IMR-90 (cell line): ENCODE measurements at regions not wholly inside any gene's neighbourhood (a gene's known extent, or its start where the extent isn't known, plus 50 kb on each side); places are given as distances from the start of the nearest gene placed in this dataset.

Experiments
- BHLHE40 ChIP-seq: fragments of 150-350 bp; IDR thresholded peaks from 2 replicates; pipeline ENCODE4 v1.6.1; 2016; ENCODE audit warnings: mild to moderate bottlenecking, low read depth, low read length
- CEBPB ChIP-seq: IDR thresholded peaks from 2 replicates; pipeline ENCODE4 v1.6.1; 2012; ENCODE audit warnings: low read depth, low read length, improper control_type of control experiment
- FOS ChIP-seq: fragments of 150-350 bp; IDR thresholded peaks from 2 replicates; pipeline ENCODE4 v1.6.1; 2016; ENCODE audit warnings: low read depth, low read length
- MAFK ChIP-seq: IDR thresholded peaks from 2 replicates; pipeline ENCODE4 v1.6.1; 2012; ENCODE audit warnings: low read depth, low read length, improper control_type of control experiment
- MAZ ChIP-seq: IDR thresholded peaks from 2 replicates; pipeline ENCODE4 v1.6.1; 2012; ENCODE audit warnings: low read depth, mild to moderate bottlenecking, low read length, improper control_type of control experiment, moderate library complexity, borderline replicate concordance
- MXI1 ChIP-seq: IDR thresholded peaks from 2 replicates; pipeline ENCODE4 v1.6.1; 2012; ENCODE audit warnings: low read depth, mild to moderate bottlenecking, low read length, moderate library complexity, borderline replicate concordance
- NFE2L2 ChIP-seq: fragments of 150-350 bp; IDR thresholded peaks from 2 replicates; pipeline ENCODE4 v1.6.1; 2016; ENCODE audit warnings: low read depth, mild to moderate bottlenecking, low read length
- POLR2A ChIP-seq: IDR thresholded peaks from 2 replicates; pipeline ENCODE4 v1.6.1; 2012; ENCODE audit warnings: mild to moderate bottlenecking, low read depth, low read length
- RAD21 ChIP-seq: IDR thresholded peaks from 2 replicates; pipeline ENCODE4 v1.6.1; 2012; ENCODE audit warnings: low read length, improper control_type of control experiment
- RCOR1 ChIP-seq: IDR thresholded peaks from 2 replicates; pipeline ENCODE4 v1.6.1; 2012; ENCODE audit warnings: mild to moderate bottlenecking, low read length, improper control_type of control experiment; ENCODE audit not compliant: insufficient replicate concordance
- SMC3 ChIP-seq: fragments of 150-350 bp; IDR thresholded peaks from 2 replicates; pipeline ENCODE4 v1.6.1; 2016; ENCODE audit warnings: low read depth, mild to moderate bottlenecking, antibody characterized with exemption, low read length, moderate library complexity
- TF ChIP-seq, protein P1 (sequence below): fragments of 150-350 bp; IDR thresholded peaks from 2 replicates; pipeline ENCODE4 v1.6.1; 2016; ENCODE audit warnings: low read depth, mild to moderate bottlenecking, low read length, moderate library complexity, borderline replicate concordance
- TF ChIP-seq, protein P2 (sequence below): conservative IDR thresholded peaks from 2 replicates; pipeline ENCODE4 v1.5.1; 2012; ENCODE audit warnings: mild to moderate bottlenecking, low read depth, low read length, improper control_type of control experiment
- TF ChIP-seq, protein P3 (sequence below): fragments of 150-350 bp; IDR thresholded peaks from 2 replicates; pipeline ENCODE4 v1.6.1; 2017; ENCODE audit warnings: mild to moderate bottlenecking, antibody characterized with exemption, low read length, low read depth

DNA sequence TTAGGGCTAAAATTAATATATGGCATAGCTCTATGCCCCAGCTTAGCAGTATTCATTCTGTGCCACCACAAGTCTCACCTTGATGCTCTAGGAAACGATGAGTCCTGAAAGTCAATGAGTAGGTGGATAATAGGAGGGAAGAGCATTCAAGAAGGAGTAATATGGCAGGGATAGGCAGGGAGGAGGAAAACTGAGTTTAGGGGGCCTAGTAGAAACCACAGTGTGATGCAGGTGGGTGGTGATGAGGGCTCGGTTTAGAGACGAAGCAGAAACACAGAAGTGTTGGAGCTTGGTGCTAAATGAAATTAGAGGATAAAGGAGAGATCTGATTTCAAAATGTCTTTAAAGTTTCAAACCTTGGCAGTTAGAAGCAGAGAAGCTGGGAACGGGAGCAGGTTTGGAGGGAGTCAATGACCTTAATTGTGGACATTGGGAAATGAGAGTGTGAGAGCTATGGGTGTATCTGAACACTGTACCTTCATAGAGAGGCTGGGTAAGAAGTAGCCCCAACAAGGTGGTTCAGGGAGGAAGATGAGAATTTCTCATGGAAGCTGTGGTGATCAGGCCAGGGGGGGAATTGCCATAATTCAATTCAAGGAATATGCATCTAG is 144.7 kb upstream of the CPSF6 start:
- TF ChIP-seq, protein P1, sequence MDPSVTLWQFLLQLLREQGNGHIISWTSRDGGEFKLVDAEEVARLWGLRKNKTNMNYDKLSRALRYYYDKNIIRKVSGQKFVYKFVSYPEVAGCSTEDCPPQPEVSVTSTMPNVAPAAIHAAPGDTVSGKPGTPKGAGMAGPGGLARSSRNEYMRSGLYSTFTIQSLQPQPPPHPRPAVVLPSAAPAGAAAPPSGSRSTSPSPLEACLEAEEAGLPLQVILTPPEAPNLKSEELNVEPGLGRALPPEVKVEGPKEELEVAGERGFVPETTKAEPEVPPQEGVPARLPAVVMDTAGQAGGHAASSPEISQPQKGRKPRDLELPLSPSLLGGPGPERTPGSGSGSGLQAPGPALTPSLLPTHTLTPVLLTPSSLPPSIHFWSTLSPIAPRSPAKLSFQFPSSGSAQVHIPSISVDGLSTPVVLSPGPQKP, result no peak
- TF ChIP-seq, protein P2, sequence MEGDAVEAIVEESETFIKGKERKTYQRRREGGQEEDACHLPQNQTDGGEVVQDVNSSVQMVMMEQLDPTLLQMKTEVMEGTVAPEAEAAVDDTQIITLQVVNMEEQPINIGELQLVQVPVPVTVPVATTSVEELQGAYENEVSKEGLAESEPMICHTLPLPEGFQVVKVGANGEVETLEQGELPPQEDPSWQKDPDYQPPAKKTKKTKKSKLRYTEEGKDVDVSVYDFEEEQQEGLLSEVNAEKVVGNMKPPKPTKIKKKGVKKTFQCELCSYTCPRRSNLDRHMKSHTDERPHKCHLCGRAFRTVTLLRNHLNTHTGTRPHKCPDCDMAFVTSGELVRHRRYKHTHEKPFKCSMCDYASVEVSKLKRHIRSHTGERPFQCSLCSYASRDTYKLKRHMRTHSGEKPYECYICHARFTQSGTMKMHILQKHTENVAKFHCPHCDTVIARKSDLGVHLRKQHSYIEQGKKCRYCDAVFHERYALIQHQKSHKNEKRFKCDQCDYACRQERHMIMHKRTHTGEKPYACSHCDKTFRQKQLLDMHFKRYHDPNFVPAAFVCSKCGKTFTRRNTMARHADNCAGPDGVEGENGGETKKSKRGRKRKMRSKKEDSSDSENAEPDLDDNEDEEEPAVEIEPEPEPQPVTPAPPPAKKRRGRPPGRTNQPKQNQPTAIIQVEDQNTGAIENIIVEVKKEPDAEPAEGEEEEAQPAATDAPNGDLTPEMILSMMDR, result no peak
- TF ChIP-seq POLR2A, result no peak
- no peak for TF ChIP-seq MXI1
- TF ChIP-seq FOS, result no peak
- no peak for TF ChIP-seq RAD21
- TF ChIP-seq SMC3, result no peak
- TF ChIP-seq, protein P3, sequence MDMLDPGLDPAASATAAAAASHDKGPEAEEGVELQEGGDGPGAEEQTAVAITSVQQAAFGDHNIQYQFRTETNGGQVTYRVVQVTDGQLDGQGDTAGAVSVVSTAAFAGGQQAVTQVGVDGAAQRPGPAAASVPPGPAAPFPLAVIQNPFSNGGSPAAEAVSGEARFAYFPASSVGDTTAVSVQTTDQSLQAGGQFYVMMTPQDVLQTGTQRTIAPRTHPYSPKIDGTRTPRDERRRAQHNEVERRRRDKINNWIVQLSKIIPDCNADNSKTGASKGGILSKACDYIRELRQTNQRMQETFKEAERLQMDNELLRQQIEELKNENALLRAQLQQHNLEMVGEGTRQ, result no peak
- TF ChIP-seq MAFK, result no peak
- no peak for TF ChIP-seq BHLHE40
- no peak for TF ChIP-seq CEBPB
- TF ChIP-seq RCOR1, result no peak
- no peak for TF ChIP-seq NFE2L2
- no peak for TF ChIP-seq MAZ
